ENCODE measurements at regions not wholly inside any gene's neighbourhood (a gene's known extent, or its start where the extent isn't known, plus 50 kb on each side); places are given as distances from the start of the nearest gene placed in this dataset.

GRCh38 chr5:1963358-1963757, 80.6 kb upstream of the IRX4 start:
- no peak for DNase-seq (ENCODE audit: low spot score)
- TF ChIP-seq CTCF (IDR thresholded peaks at IDR 0.05; ENCODE audit: extremely low read depth, insufficient read depth, missing control alignments): no peak
- in situ Hi-C loops (cut with MboI; ENCODE audit: low pct_unique_long_range_greater_than_20kb, low sequenced_read_pairs, unreplicated experiment): no loop called here

GRCh38 chr5:1962619-1963355, 80.1 kb upstream of the IRX4 start:
- DNase-seq (ENCODE audit: low spot score): no peak
- in situ Hi-C loops (cut with MboI; ENCODE audit: low pct_unique_long_range_greater_than_20kb, low sequenced_read_pairs, unreplicated experiment): no loop called here
- TF ChIP-seq CTCF (IDR thresholded peaks at IDR 0.05; ENCODE audit: extremely low read depth, insufficient read depth, missing control alignments): no peak

- no peak for DNase-seq (ENCODE audit: low spot score)
- no peak for TF ChIP-seq CTCF (IDR thresholded peaks at IDR 0.05; ENCODE audit: extremely low read depth, insufficient read depth, missing control alignments)
- in situ Hi-C loops (cut with MboI; ENCODE audit: low pct_unique_long_range_greater_than_20kb, low sequenced_read_pairs, unreplicated experiment): no loop called here
Observed at GRCh38 chr5:1961952-1962595, 79.3 kb upstream of the IRX4 start.

- TF ChIP-seq CTCF (IDR thresholded peaks at IDR 0.05; ENCODE audit: extremely low read depth, insufficient read depth, missing control alignments): no peak
- in situ Hi-C loops (cut with MboI; ENCODE audit: low pct_unique_long_range_greater_than_20kb, low sequenced_read_pairs, unreplicated experiment): no loop called here
- no peak for DNase-seq (ENCODE audit: low spot score)
Observed at GRCh38 chr5:1961304-1961946, 78.7 kb upstream of the IRX4 start.

GRCh38 chr5:1960595-1961303, 78.0 kb upstream of the IRX4 start:
- no peak for DNase-seq (ENCODE audit: low spot score)
- no peak for TF ChIP-seq CTCF (IDR thresholded peaks at IDR 0.05; ENCODE audit: extremely low read depth, insufficient read depth, missing control alignments)
- in situ Hi-C loops (cut with MboI; ENCODE audit: low pct_unique_long_range_greater_than_20kb, low sequenced_read_pairs, unreplicated experiment): no loop called here

Measured in GM13977 (cell line).